HG02678 (cell line): ENCODE measurements at regions not wholly inside any gene's neighbourhood (a gene's known extent, or its start where the extent isn't known, plus 50 kb on each side); places are given as distances from the start of the nearest gene placed in this dataset.
"Not testable (repeated sequence)": the region's sequence is repeated elsewhere in the genome, so short reads cannot be mapped to it uniquely, and the experiment has no call there.

Source experiments
- ATAC-seq: cut with Tn5 transposase; IDR thresholded peaks from one replicate; pipeline ENCODE4 v1.9.1; 2021; ENCODE audit warnings: mild to moderate bottlenecking, moderate library complexity; ENCODE audit not compliant: unreplicated experiment

DNA sequence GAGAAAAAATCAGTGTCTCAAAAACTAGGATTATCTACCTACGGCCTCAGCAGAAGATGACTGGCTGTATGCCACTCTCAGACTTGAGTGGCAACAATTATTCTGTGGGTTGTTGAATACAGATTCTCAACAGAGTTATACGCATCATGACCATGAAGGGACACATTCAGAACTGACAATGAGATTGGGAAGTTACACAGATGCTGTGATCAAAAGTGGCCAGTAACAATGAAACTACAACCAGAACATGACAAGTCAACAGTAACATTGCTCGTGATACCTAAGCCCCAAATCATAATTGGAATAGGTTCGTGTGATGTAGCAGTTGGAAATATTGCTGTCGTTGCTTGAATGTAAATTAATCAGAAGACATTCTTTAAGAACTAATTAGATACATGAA, 957.5 kb upstream of the CDH9 start:
- ATAC-seq = no peak

GRCh38 chr5:27978322-27978721, 939.9 kb upstream of the CDH9 start:
- ATAC-seq = no peak

- no peak for ATAC-seq
Observed at GRCh38 chr5:27969157-27969556, 930.8 kb upstream of the CDH9 start.

GRCh38 chr5:27963050-27963783, 924.8 kb upstream of the CDH9 start:
- ATAC-seq = no peak

DNA sequence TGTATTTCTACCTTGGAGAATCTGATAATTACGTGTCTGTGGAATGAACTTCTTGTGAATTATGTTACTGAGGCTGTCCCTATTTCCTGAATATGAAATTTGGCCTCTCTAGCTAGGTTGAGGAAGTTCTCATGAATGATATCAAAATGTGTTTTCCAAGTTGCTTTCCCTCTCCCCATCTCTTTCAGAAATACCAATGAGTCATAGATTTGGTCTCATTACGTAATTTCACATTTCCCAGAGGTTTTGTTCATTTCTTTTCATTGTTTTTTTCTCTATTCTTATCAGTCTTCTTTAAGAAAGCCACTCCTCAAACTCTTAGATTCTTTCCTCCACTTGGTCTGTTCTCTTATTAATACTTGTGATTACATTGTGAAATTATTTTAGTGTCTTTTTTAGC, 923.8 kb upstream of the CDH9 start:
- ATAC-seq = no peak

DNA sequence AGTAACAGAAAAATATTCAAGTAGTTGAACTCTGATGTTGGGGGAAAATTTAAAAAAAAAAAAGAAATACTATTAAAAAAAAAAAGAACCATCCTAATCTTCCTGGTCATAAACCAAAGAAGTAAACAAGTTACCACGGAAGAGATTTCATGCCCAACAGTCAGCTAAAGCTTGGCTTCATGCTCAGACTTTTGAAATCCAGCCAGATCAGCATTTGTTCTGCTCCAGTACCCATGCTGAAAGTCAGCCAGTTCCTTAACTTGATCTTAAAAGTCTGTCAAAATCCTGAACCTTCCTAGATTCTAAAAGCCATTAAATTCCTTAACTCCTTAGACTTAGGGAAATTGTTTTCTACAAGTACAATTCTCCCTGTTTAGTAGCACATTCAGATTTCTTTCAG, 908.7 kb upstream of the CDH9 start:
- ATAC-seq = no peak

DNA sequence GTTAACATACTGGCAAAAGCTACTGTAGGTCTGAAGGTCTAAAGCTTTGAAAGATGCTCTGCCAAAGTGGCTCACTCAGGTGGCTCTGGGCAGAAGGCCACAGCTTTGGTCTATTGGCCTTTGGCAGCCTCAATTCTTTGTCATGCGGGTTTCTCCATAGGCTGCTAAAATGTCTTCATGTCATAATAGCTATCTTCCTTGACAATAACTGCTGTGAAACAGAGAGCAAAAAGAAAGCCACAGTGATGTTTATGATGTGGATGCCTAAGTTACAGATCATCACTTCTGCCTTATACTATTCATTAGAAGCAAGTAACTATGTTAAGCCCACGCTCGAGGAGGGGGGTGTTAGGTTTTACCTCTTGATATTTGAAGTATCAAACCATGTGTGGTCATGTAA, 906.1 kb upstream of the CDH9 start:
- ATAC-seq = no peak

DNA sequence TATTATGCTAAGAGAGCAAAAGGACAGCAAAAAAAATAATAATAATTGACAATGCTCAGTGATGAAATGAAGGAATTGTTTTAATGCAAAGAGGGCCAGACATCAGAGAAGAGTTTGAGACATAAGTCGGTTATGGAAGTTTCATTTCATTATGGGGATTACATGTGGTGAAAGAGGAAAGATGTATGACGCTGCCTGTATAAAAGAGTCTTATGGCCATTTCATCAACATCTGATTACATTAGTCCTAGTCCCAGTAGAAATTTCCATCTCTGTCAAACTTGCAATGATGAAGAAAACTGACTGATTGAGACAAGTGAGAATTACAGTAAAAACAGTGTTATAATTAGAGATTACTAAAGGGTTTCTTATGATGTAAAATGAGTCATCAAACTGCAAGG, 900.6 kb upstream of the CDH9 start:
- ATAC-seq = no peak

- ATAC-seq = no peak
Observed at GRCh38 chr5:27928060-27928459, 889.7 kb upstream of the CDH9 start.

DNA sequence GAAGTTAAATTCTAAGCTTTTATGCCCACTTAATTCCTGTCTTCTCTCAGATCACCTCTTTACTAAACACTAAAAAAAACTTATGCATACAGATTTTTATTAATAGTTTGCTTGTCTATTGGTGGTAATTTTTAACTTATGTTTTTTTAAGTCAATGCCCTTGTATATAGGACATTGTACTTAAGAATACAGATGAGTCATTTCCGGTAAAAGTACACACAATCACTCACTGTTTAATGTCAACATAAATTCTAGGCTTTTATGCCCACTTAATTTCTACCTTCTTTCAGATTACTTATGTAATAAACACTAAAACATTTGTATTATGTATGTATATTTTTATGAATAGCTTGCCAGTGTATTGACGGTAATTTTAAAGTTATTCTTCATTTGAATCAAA, 872.8 kb upstream of the CDH9 start:
- ATAC-seq = no peak

GRCh38 chr5:27908341-27908740, 870.0 kb upstream of the CDH9 start:
- no peak for ATAC-seq

DNA sequence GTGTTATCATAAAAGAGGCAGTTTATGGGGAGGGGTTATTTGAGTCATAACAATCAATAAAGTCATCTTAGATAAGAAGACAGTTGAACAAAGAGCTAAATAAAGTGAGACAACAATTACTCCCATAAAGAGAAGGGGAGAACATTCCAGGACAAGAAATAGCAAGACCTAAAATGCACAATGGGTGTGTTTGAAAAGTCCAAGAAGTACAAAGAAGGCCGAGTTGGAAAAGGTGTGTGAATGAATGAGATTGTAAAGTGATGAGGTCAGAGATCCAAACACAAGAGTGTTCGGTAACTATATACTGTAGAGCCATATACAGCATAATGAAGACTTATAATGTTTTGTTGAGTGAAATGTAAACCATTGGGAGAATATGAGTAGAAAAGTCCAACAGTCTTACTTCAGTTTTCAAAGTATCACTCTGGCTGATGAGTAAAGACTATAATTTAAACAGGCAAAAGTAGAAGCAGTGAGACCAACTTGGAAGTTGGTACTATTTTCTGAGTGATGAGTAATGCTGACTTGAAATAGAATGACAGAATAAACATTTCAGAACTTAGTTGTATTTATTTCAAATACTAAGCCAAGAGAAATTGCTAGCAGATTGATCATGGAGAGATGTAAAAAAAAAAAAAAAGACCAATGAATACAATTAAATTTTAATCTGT, 868.7 kb upstream of the CDH9 start:
- ATAC-seq = no peak

- no peak for ATAC-seq
Observed at GRCh38 chr5:27906481-27906880, 868.1 kb upstream of the CDH9 start.

DNA sequence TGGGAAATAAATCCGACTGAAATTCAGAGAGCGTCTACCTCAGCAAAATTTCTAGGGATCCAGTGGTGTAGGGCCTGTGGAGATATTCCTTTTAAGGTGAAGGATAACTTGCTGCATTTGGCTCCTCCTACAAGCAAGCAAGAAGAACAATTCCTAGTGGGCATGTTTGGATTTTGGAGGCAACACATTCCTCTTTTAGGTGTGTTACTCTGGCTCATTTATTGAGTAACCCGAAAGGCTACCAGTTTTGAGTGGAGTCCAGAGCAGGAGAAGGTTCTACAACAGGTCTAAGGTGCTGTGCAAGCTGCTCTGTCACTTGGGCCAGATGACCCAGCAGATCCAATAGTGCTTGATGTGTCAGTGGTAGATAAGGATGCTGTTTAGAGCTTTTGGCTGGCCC, 862.4 kb upstream of the CDH9 start:
- no peak for ATAC-seq

GRCh38 chr5:27876071-27876470, 837.7 kb upstream of the CDH9 start:
- ATAC-seq = no peak

DNA sequence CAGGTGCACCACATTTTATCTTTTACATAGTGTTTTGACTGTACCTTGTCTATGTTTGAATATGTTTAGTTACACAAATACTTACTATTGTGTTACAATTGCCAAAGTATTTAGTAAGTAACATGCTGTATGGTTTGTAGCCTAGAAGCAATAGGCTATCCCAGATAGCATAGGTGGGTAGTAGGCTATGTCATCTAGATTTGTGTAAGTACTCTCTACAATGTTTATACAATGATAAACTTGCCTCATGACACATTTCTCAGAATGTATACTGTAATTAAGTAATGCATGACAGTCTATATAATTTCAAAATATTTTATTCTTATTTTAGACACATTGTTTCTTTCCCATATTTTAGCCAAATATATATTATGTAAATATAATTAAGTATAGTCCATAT, 836.8 kb upstream of the CDH9 start:
- ATAC-seq = no peak

- no peak for ATAC-seq
Observed at GRCh38 chr5:27868292-27868691, 829.9 kb upstream of the CDH9 start.

DNA sequence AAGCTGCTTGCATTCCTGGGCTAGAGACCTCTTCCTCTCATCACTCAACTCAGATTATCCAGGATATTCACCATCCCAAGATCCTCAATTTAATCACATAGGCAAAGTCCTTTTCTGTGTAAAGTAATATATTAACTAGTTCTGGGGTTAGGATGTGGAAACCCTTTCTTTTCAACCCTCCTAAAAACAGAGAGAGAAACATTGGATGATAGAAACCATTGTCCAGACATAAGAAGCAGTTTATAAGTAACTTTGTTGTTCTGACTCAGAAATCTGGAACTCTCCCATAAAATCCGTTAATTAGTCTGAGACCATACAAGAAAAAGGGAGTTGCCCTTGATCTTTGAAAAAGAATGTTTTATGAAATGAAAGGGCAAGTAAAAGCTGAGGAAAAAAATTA, 817.1 kb upstream of the CDH9 start:
- no peak for ATAC-seq

DNA sequence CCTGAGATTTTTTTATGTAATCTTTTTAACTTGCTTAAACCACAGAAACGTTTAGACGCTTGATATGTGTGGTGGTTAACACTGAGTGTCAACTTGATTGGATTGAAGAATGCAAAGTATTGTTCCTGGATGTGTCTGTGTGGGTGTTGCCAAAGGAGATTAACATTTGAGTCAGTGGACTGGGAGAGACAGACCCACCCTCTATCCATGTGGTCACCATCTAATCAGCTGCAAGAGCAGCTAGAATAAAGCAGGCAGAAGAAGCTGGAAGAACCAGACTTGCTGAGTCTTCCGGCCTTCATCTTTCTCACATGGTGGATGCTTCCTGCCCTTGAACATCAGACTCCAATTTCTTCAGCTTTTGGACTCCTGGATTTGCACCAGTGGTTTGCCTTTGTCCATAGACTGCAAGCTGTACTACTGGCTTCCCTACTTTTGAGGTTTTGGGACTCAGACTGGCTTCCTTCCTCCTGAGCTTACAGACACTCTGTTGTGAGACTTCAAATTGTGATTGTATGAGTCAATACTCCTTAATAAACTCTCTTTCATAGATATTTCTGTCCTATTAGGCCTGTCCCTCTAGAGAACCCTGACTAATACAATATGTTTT, 816.0 kb upstream of the CDH9 start:
- ATAC-seq = no peak

DNA sequence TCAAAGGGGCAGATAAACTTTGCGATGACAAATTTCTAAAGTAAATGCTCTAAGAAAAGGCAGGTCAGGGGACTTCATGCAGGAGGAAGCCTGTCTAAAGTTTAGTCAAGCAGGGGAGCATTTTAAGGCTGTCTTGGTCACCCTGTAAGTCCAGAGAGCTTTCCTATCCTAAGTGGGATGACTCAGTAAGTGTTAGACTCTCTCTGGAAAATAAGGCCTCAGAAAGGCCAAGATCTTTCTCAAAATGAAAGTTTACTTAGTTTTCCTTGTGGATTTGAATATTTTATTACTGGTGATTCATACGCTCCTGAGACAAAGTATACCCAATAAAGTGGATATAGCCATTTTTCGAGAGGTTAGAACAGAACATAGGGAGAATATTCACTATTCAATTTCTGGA, 806.9 kb upstream of the CDH9 start:
- ATAC-seq = no peak

DNA sequence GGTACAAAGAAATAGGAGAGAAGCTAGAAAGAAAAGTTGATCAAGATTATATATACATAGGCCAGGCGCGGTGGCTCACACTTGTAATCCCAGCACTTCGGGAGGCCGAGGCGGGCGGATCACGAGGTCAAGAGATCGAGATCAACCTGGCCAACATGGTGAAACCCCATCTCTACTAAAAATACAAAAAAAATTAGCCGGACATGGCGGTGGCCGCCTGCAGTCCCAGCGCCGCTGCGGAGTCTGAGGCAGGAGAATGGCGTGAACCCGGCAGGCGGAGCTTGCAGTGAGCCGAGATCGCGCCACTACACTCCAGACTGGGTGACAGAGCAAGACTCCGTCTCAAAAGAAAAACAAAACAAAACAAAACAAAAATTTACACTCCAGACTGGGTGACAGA, 798.3 kb upstream of the CDH9 start:
- not testable (repeated sequence) for ATAC-seq

DNA sequence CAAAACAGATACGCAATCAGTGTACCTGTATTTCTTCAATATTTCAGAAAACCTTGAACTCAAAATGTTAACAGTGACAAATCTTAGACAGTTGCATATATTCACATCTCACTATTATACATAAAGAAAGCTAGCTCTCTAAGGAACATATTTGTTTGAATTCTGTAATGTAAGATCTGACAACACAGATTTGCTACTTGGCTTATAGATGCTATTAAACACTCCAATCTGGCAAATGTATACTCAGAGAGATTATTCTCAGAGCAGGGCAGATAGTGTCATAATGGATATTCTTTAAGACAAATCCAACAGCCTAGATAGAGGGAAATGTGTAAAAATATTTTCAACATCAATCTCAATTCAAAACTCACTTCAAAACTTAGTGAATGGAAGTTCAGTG, 794.5 kb upstream of the CDH9 start:
- ATAC-seq = no peak
